ENCODE measurements at regions not wholly inside any gene's neighbourhood (a gene's known extent, or its start where the extent isn't known, plus 50 kb on each side); places are given as distances from the start of the nearest gene placed in this dataset.
"Not testable (repeated sequence)": the region's sequence is repeated elsewhere in the genome, so short reads cannot be mapped to it uniquely, and the experiment has no call there.

DNA sequence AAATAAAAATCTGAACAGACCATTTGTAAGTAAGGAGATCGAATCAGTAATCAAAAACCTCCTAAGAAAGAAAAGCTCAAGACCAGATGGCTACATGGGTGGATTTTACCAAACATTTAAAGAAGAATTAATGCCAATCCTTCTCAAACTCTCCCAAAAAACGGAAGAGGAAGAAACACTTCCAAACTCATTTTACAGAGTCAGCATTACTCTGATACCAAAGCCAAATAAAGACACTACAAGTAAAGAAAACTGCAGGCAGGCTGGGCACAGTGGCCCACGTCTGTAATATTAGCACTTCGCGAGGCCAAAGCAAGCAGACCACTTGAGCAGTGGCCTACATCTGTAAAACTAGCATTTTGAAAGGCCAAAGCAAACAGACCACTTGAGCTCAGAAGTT lies 159.8 kb downstream of the DPY19L2 start:
- DNase-seq (ENCODE audit: low read depth) = no peak
- H3K4me3 ChIP-seq (ENCODE audit: low read depth, low read length) = no peak overlapping the region
- TF ChIP-seq, protein P1, sequence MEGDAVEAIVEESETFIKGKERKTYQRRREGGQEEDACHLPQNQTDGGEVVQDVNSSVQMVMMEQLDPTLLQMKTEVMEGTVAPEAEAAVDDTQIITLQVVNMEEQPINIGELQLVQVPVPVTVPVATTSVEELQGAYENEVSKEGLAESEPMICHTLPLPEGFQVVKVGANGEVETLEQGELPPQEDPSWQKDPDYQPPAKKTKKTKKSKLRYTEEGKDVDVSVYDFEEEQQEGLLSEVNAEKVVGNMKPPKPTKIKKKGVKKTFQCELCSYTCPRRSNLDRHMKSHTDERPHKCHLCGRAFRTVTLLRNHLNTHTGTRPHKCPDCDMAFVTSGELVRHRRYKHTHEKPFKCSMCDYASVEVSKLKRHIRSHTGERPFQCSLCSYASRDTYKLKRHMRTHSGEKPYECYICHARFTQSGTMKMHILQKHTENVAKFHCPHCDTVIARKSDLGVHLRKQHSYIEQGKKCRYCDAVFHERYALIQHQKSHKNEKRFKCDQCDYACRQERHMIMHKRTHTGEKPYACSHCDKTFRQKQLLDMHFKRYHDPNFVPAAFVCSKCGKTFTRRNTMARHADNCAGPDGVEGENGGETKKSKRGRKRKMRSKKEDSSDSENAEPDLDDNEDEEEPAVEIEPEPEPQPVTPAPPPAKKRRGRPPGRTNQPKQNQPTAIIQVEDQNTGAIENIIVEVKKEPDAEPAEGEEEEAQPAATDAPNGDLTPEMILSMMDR (IDR thresholded peaks at IDR 0.05; ENCODE audit: insufficient read depth, low read depth, low read length, missing control alignments) = no peak

DNA sequence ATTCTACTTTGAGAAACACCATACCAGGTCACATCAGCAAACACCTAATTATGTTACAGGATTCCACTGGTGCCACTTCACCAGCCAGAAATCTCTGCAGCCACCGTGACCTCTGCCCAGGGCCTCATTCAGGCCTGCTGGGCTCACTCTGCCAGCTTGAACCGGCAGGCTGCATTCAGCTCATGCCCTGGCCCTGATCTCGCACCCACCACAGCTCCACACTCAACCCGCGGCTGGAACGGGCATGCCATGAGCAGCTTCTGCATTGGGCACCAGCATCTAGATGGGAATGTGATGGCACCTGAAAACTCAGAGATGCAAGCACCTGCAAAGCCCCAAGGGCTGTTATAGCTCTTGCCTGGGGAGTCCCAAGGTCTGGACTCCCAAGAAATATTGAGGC lies 168.7 kb downstream of the DPY19L2 start:
- TF ChIP-seq, protein P1 (IDR thresholded peaks at IDR 0.05; ENCODE audit: insufficient read depth, low read depth, low read length, missing control alignments) = no peak
- H3K4me3 ChIP-seq (ENCODE audit: low read depth, low read length) = no peak overlapping the region
- no peak for DNase-seq (ENCODE audit: low read depth)

DNA sequence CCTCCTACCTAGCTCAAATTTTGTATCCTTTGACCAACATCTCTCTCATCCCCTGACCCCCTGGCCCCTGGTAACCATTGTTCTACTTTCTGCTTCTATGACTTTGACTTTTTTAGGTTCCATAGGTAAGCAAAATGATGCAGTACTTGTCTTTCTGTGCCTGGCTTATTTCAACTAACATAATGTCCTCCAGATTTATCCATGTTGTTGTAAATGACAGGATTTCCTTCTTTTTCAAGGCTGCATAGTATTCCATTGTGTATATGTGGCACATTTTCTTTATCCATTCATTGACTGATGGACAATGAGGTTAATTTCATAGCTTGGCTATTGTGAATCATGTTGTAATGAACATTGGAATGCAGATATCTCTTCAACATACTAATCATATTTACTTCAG lies 170.1 kb downstream of the DPY19L2 start:
- no peak for DNase-seq (ENCODE audit: low read depth)
- H3K4me3 ChIP-seq (ENCODE audit: low read depth, low read length) = no peak overlapping the region
- TF ChIP-seq, protein P1 (IDR thresholded peaks at IDR 0.05; ENCODE audit: insufficient read depth, low read depth, low read length, missing control alignments) = no peak

DNA sequence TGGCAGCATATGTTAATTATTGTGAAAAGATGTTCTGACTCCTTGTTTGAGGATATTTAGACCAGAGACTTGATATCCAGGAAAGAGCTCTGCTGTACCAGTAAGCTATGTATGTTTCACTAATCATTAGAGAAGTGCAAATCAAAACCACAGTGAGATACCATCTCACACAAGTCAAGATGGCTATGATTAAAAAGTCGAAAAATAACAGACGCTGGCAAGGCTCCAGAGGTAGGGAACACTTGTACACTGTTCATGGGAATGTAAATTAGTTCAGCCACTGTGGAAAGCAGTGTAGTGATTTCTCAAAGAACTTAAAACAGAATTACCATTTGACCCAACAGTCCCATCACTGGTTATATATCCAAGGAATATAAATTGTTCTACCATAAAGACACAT lies 171.6 kb downstream of the DPY19L2 start:
- no peak overlapping the region for H3K4me3 ChIP-seq (ENCODE audit: low read depth, low read length)
- TF ChIP-seq, protein P1 (IDR thresholded peaks at IDR 0.05; ENCODE audit: insufficient read depth, low read depth, low read length, missing control alignments) = no peak
- no peak for DNase-seq (ENCODE audit: low read depth)

DNA sequence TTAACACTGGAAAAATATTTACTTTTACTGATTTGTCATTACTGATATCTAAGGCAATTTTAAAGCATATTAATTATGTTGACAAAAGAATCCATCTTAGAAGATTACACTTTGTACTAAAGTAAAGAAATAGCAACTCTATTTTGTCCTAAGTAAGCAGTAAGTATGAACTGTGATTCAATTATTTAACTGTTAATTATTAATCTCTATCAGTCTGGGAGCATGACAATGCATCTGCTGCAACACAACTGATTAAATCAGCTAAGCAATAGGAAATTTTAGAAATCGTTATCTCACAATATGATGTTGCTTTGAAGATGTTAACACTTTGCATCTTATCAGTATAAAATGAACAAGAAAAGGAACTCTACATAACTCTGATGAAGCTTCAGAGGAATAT lies 172.3 kb downstream of the DPY19L2 start:
- no peak for DNase-seq (ENCODE audit: low read depth)
- TF ChIP-seq, protein P1 (IDR thresholded peaks at IDR 0.05; ENCODE audit: insufficient read depth, low read depth, low read length, missing control alignments) = no peak
- H3K4me3 ChIP-seq (ENCODE audit: low read depth, low read length) = no peak overlapping the region

DNA sequence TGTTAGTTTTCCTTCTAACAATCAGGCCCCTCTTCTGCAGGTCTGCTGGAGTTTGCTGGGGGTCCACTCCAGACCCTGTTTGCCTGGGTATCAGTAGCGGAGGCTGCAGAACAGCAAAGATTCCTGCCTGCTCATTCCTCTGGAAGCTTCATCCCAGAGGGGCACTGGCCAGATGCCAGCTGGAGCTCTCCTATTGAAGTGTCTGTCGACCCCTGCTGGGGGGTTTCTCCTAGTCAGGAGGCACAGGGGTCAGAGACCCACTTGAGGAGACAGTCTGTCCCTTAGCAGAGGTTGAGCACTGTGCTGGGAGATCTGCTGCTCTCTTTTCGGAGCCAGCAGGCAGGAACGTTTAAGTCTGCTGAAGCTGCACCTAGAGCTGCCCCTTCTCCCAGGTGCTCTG lies 174.9 kb downstream of the DPY19L2 start:
- not testable (repeated sequence) for DNase-seq (ENCODE audit: low read depth); H3K4me3 ChIP-seq (ENCODE audit: low read depth, low read length)

DNA sequence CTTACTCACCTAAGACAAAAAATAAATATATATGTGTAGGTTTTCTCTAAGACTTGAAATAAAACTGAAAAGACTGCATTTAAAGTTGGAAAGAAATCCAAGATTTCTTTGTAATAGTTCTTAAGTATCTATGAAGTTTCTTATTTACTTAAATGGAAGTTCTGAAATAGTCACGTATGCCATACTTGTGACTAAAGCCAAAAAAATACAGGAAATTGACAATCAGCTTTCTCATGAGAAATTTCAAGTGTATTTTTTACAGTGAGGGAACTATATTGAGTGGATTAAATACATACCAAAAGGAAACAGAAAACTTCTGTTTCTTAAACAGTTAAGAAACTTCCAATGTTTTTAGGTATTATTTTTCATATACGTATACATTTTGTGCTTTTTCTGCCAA lies 188.1 kb downstream of the DPY19L2 start:
- no peak for DNase-seq (ENCODE audit: low read depth)
- TF ChIP-seq, protein P1 (IDR thresholded peaks at IDR 0.05; ENCODE audit: insufficient read depth, low read depth, low read length, missing control alignments) = no peak
- H3K4me3 ChIP-seq (ENCODE audit: low read depth, low read length) = no peak overlapping the region

DNA sequence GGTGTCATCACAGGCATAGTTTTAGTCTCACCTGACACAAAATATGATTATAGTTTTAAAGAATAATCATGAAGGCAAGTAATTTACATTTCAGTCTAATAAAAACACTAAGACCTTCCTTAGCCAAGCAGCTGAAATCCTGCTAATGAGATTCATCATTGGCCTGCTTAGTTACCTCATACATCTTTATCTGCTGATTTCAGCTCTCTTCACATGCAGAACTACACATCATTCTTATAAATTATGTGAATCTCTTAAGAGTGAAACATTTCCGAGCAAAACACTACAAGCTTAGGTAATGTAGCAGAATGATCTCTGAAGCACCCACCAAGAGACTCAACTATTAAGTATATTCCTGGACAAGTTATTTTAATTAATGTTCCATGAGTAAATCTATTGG lies 198.1 kb downstream of the DPY19L2 start:
- TF ChIP-seq, protein P1 (IDR thresholded peaks at IDR 0.05; ENCODE audit: insufficient read depth, low read depth, low read length, missing control alignments) = no peak
- DNase-seq (ENCODE audit: low read depth) = no peak
- no peak overlapping the region for H3K4me3 ChIP-seq (ENCODE audit: low read depth, low read length)
